ENCODE measurements at regions not wholly inside any gene's neighbourhood (a gene's known extent, or its start where the extent isn't known, plus 50 kb on each side); places are given as distances from the start of the nearest gene placed in this dataset.

GRCh38 chr18:76589866-76590265, 94.8 kb upstream of the ZNF516 start:
- Histone ChIP-seq H3K79me2 (ENCODE audit: control insufficient read depth, insufficient read depth, low read length) (no peaks in the 10 kb centered on the region), H3K27me3 (ENCODE audit: control insufficient read depth in 2 of 2, insufficient read depth in 2 of 2, low read length in 2 of 2) (no peaks in the 10 kb centered on the region), H3K4me1 (ENCODE audit: control insufficient read depth, extremely low read depth, insufficient read depth, low read length) (no peaks in the 10 kb centered on the region), H2AFZ (ENCODE audit: low read depth, low read length) (no peak overlapping the region), H3K9me1 (replicated peaks; ENCODE audit: control insufficient read depth, extremely low read depth, insufficient read depth, low read length) (no peaks in the 10 kb centered on the region), H3K27ac (ENCODE audit: insufficient read depth, low read depth, low read length) (no peak overlapping the region), H4K20me1 (replicated peaks; ENCODE audit: control insufficient read depth, extremely low read depth, insufficient read depth, low read length) (no peaks in the 10 kb centered on the region), H3K4me2 (ENCODE audit: insufficient read depth, low read length) (no peak overlapping the region), H3K36me3 (ENCODE audit: control insufficient read depth in 2 of 2, extremely low read depth in 1 of 2, insufficient read depth in 2 of 2, low read length in 2 of 2) (no peaks in the 10 kb centered on the region), H3K9ac (replicated peaks; ENCODE audit: extremely low read depth, insufficient read depth, low read length) (no peak overlapping the region), H3K9me3 (replicated peaks; ENCODE audit: control insufficient read depth, insufficient read depth, low read length) (no peaks in the 10 kb centered on the region), H3K4me3 (replicated peaks in 1 of 3; ENCODE audit: insufficient read depth in 1 of 3, low read depth in 1 of 3, low read length in 3 of 3) (no peak overlapping the region)
- BruUV-seq (replicated peaks), result no TSS peak
- intact Hi-C loops (cut with micrococcal nuclease) (no loop called here), dilution Hi-C loops (cut with MboI; ENCODE audit: extremely low pct_ligation_motif_present, low sequenced_read_pairs) (no loop called here)
- FAIRE-seq (no peak), DNase-seq (ENCODE audit: low read depth, low spot score) (no peak)
- TF ChIP-seq FOS (IDR thresholded peaks at IDR 0.05; ENCODE audit: borderline replicate concordance, insufficient read depth, low read length) (no peak), GATA2 (IDR thresholded peaks at IDR 0.05; ENCODE audit: insufficient read depth, insufficient read length, low read depth, low read length) (no peak), MYC (IDR thresholded peaks at IDR 0.05; ENCODE audit: low read depth, low read length) (no peak), JUN (IDR thresholded peaks at IDR 0.05; ENCODE audit: borderline replicate concordance, insufficient read depth, insufficient read length, low read depth) (no peak), MAX (IDR thresholded peaks at IDR 0.05; ENCODE audit: insufficient read depth, insufficient read length) (no peak), CTCF (IDR thresholded peaks at IDR 0.05; ENCODE audit: extremely low read depth in 1 of 2, insufficient read depth in 1 of 2, low read depth in 1 of 2, low read length in 2 of 2) (no peak), POLR2A (IDR thresholded peaks at IDR 0.05; ENCODE audit: low read depth, low read length) (no peak), POLR2AphosphoS5 (IDR thresholded peaks at IDR 0.05; ENCODE audit: insufficient read depth, low read depth, low read length) (no peak), EZH2 (IDR thresholded peaks at IDR 0.05; ENCODE audit: borderline replicate concordance, low read depth, low read length, severe bottlenecking) (no peak)
- ChIA-PET POLR2A (no interaction called here), CTCF (no interaction called here)
